GM21390 (cell line): ENCODE measurements at regions not wholly inside any gene's neighbourhood (a gene's known extent, or its start where the extent isn't known, plus 50 kb on each side); places are given as distances from the start of the nearest gene placed in this dataset.

Source experiments
- ATAC-seq: cut with Tn5 transposase; IDR thresholded peaks from one replicate; pipeline ENCODE4 v1.9.1; 2021; ENCODE audit not compliant: unreplicated experiment

GRCh38 chr11:15615398-15616096 lies 500.8 kb downstream of the INSC start:
- ATAC-seq: no peak

GRCh38 chr11:15616130-15617105 lies 501.7 kb downstream of the INSC start:
- no peak for ATAC-seq

GRCh38 chr11:15617126-15617525 lies 502.4 kb downstream of the INSC start:
- no peak for ATAC-seq

DNA sequence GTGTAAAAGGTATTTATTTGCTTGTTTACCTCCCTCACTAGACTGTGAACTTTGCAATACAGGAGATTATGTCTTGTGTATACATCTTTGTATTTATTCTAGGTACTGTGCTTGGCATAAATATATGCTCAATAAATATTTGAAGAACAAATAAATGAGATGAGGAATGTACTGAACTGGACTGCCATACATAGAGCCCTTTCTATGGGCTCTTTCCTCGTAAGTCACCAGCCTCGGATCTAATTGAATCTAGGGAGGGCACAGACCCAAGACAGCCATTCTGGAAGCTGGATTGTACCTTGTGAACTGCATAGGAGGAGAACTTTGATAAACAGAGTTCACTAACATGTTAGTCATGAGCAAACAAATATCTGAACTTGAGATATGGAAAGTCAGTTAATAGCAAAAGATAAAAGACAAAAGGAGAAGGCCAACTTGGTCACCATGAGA lies 503.9 kb downstream of the INSC start:
- no peak for ATAC-seq

DNA sequence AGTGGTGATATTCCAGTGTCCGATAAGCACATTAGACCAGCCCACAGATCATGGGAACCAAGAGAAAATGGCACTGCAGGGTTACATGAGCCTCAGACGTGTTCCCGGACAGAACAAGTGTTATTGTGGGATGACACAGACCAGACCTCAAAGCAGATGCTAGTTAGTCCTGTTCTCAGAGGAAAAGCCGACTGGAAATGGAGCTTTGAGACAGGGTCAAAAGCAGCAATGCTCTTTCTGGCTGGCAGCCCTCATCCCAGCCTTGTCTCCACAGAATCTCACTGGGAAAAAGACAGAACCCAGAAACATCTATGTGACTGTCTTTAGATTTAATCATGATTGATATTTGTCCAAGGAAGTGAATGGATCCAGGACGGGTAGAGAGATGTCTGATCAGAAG lies 506.8 kb downstream of the INSC start:
- no peak for ATAC-seq

GRCh38 chr11:15622231-15622890 lies 507.6 kb downstream of the INSC start:
- ATAC-seq: no peak

DNA sequence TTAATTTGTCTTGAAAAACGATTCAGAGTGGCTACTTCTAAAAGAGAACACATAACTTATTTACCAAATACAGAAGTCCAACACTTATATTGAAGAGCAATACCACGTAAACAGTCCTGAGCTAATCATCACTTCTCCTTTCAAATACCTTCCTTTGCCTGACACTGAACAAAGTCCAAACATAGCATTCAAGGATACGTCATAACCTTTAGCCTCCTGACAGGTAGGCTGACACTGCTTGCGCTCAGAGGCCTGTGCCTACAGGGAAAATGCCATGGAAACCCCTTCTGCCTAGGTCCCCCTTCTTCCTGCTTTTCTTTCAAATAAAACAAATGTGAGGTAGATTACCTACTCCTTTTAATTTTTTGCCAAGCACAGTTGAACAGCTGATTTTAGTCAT lies 510.0 kb downstream of the INSC start:
- ATAC-seq: no peak

DNA sequence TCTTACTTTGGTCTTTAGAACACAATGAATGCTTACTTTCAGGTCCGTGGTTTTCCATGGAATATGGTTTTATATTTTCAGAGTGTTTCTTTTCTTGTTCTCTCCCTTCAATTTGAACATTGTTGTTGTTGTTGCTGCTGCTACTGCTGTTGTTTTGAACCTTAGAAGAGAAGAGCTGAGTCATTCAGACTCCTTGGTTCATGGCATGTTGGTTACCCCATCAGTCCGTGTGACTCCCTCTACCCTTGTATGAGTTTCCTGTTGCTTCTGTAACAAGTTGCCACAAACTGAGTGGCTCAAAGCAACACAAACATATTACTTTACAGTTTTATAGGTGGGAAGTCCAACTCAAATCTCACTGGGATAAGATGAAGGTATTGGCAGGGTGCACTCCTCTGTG lies 511.0 kb downstream of the INSC start:
- no peak for ATAC-seq

DNA sequence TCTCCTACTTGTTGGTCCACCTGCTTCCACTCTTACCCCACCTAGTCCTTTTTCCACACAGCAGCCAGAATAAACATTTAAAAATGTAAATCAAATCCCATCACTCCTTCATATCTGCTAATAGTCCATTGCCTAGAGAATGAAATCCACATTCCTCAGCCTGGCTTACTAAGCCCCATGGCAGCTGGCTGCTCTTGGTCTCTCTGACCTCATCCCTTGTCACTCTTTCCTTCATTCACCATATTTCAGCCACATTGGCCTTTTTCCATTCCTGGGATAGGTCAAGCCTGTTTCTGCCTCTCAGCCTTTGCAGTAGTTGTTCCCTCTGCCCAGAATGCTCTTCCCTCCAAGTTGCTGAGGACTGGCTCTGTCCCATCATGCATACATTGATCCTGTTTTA lies 512.8 kb downstream of the INSC start:
- ATAC-seq: no peak

DNA sequence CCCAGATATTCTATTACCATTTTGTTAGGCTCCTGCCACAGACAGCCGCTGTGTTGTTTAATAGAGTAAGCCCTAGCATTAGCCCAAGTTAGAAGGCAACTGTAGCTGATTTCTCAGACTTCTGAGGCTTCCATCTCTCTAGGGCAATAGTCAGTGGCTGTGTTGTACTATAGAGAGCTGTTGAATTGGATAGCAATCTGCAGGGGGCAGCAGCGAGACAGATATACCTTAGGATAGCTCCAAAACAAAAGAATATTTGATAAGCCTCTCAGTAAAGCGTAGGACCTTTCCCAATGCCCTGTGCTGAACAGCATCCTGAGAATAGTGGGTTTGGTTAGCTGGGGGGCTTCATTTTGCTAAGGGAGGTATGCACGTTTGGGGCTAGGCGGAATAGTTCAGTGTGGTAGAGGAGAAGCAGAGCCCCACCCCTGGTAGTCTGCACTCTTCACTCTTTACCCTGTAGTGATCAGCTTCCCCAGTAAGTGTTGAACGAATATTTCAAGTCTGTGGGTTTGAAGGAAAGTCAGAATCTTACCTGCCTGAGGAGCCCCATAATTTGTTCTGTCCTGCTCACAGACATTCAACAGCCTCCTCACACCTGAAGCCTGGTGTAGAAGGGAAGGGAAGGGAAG lies 515.1 kb downstream of the INSC start:
- ATAC-seq: no peak

- no peak for ATAC-seq
Observed at GRCh38 chr11:15630896-15631295, 516.2 kb downstream of the INSC start.

DNA sequence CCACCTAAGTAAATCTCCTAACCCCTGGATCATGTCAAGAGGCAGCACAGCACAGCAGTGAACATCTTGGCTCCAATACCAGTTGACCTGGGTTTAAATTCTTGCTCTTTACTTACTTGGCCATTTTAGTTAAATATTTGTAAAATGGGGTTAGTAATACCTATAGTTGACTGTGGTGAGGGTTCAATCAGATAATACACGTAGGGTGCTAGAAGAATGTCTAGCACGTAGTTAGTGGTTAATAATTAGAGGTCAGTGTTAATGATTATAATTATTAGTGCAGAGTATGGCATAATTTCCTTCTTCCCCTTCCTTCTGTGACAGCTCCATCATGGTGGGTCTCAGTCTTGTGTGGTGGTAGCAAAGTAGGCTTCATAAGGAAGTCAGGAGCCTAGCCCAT lies 520.8 kb downstream of the INSC start:
- no peak for ATAC-seq

GRCh38 chr11:15636521-15637089 lies 521.9 kb downstream of the INSC start:
- no peak for ATAC-seq

DNA sequence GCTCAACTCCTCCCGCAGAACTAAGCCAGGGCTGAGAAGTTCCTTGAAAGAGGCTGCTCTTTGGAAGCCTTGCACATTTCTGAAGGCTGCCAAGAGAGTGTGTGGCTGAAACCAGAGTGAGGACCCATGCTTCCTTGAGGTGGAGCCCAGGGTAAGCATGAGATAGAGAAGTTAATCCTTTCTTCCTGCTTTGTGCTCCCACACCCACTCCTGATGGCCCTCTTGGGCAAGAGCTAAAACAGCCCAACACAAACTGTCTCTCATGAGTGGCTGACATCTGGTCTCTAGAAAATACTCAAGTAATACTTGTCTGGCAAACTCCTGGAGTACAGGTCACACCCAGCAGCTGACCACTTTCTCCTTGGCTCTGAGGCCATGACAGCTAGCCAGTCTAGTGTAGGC lies 523.7 kb downstream of the INSC start:
- no peak for ATAC-seq

DNA sequence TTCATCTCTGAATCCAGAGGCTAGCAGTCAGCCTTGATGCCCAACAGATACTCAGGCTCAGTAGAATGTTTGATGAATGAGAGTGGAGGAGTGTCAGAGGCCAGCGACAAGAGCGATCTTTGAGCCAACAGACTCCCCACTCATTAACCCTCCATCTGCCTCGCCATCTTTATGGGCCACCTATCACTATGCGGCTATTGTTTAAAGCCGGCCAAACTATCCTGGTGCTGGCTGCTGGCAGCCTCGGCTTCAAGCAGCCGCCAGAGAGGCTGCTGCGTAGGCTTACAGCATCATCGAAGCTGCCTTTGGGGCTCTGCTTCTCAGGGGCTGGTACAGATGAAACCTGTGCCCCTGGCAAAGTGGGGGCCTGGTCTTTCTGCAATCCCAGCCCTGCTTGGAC lies 525.6 kb downstream of the INSC start:
- ATAC-seq: no peak

- ATAC-seq: no peak
Observed at GRCh38 chr11:15641271-15642045, 526.7 kb downstream of the INSC start.

DNA sequence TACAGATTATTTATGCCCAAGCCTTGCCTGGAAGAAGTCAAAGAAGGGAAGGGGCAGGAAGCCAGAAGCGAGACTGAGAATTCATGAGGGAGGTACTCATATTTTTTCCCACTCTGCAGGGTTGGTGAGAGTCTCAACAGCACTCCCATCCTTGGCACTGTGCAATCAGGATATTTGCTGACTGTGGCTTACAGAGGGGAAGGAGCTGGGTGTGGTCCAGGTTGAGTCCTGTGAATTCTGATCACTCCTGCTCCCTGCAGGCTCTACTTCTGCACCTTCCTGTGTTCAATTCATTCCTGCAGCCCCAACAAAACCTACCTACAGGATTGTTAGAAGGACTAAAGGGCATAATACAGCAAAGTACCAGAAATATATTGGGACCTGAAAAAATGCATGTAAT lies 530.5 kb downstream of the INSC start:
- no peak for ATAC-seq

- peak; percentile 17 for ATAC-seq
Observed at GRCh38 chr11:15649371-15650104, 534.8 kb downstream of the INSC start.
